ENCODE measurements at regions not wholly inside any gene's neighbourhood (a gene's known extent, or its start where the extent isn't known, plus 50 kb on each side); places are given as distances from the start of the nearest gene placed in this dataset.

- Mint-ChIP-seq H3K4me1 (no peaks in the 10 kb centered on the region), H3K27ac (no peak overlapping the region), H3K4me3 (no peak overlapping the region), H3K36me3 (ENCODE audit: low read depth) (no peaks in the 10 kb centered on the region), H3K9me3 (no peaks in the 10 kb centered on the region), H3K27me3 (ENCODE audit: low read depth, poor library complexity) (no peaks in the 10 kb centered on the region)
- no peak for TF ChIP-seq CTCF (IDR thresholded peaks at IDR 0.05)
- DNase-seq = no peak
Observed at GRCh38 chr3:96705895-96706294, 108.5 kb upstream of the EPHA6 start.

- H3K36me3 Mint-ChIP-seq (ENCODE audit: low read depth) = no peaks in the 10 kb centered on the region
- no peaks in the 10 kb centered on the region for H3K4me1 Mint-ChIP-seq
- H3K4me3 Mint-ChIP-seq = no peak overlapping the region
- TF ChIP-seq CTCF (IDR thresholded peaks at IDR 0.05) = no peak
- DNase-seq = no peak
- H3K9me3 Mint-ChIP-seq = no peaks in the 10 kb centered on the region
- H3K27me3 Mint-ChIP-seq (ENCODE audit: low read depth, poor library complexity) = no peaks in the 10 kb centered on the region
- H3K27ac Mint-ChIP-seq = no peak overlapping the region
Observed at GRCh38 chr3:96706509-96706908, 107.9 kb upstream of the EPHA6 start.

- Mint-ChIP-seq H3K4me3 (no peak overlapping the region), H3K4me1 (no peaks in the 10 kb centered on the region), H3K27me3 (ENCODE audit: low read depth, poor library complexity) (no peaks in the 10 kb centered on the region), H3K36me3 (ENCODE audit: low read depth) (no peaks in the 10 kb centered on the region), H3K9me3 (no peaks in the 10 kb centered on the region), H3K27ac (no peak overlapping the region)
- no peak for TF ChIP-seq CTCF (IDR thresholded peaks at IDR 0.05)
- DNase-seq = no peak
Observed at GRCh38 chr3:96711816-96712215, 102.6 kb upstream of the EPHA6 start.

- H3K27me3 Mint-ChIP-seq (ENCODE audit: low read depth, poor library complexity) = no peaks in the 10 kb centered on the region
- H3K27ac Mint-ChIP-seq = no peak overlapping the region
- H3K4me3 Mint-ChIP-seq = no peak overlapping the region
- no peaks in the 10 kb centered on the region for H3K36me3 Mint-ChIP-seq (ENCODE audit: low read depth)
- H3K4me1 Mint-ChIP-seq = no peaks in the 10 kb centered on the region
- TF ChIP-seq CTCF (IDR thresholded peaks at IDR 0.05) = no peak
- H3K9me3 Mint-ChIP-seq = no peaks in the 10 kb centered on the region
- DNase-seq = no peak
Observed at GRCh38 chr3:96712792-96713191, 101.6 kb upstream of the EPHA6 start.

GRCh38 chr3:96719921-96720320, 94.5 kb upstream of the EPHA6 start:
- H3K9me3 Mint-ChIP-seq = no peaks in the 10 kb centered on the region
- no peak overlapping the region for H3K4me3 Mint-ChIP-seq
- no peaks in the 10 kb centered on the region for H3K27me3 Mint-ChIP-seq (ENCODE audit: low read depth, poor library complexity)
- H3K27ac Mint-ChIP-seq = no peak overlapping the region
- DNase-seq = no peak
- H3K36me3 Mint-ChIP-seq (ENCODE audit: low read depth) = no peaks in the 10 kb centered on the region
- no peak for TF ChIP-seq CTCF (IDR thresholded peaks at IDR 0.05)
- H3K4me1 Mint-ChIP-seq = no peaks in the 10 kb centered on the region

GRCh38 chr3:96731031-96731430, 83.4 kb upstream of the EPHA6 start:
- Mint-ChIP-seq H3K4me1 (no peaks in the 10 kb centered on the region), H3K27me3 (ENCODE audit: low read depth, poor library complexity) (no peaks in the 10 kb centered on the region), H3K27ac (no peak overlapping the region), H3K9me3 (no peaks in the 10 kb centered on the region), H3K36me3 (ENCODE audit: low read depth) (no peaks in the 10 kb centered on the region), H3K4me3 (no peak overlapping the region)
- DNase-seq = no peak
- TF ChIP-seq CTCF (IDR thresholded peaks at IDR 0.05) = no peak
